ENCODE measurements at regions not wholly inside any gene's neighbourhood (a gene's known extent, or its start where the extent isn't known, plus 50 kb on each side); places are given as distances from the start of the nearest gene placed in this dataset.

GRCh38 chr13:34428911-34429310 is 513.2 kb upstream of the NBEA start:
- no peak for TF ChIP-seq POLR2A (IDR thresholded peaks at IDR 0.05)
- TF ChIP-seq CTCF (IDR thresholded peaks at IDR 0.05) = no peak

All from testis (tissue), 2 donors.